Upper lobe of left lung (tissue), 4 donors: ENCODE measurements at regions not wholly inside any gene's neighbourhood (a gene's known extent, or its start where the extent isn't known, plus 50 kb on each side); places are given as distances from the start of the nearest gene placed in this dataset.

Experiments used
- EP300 ChIP-seq, 4 donors: sonication (generic); formaldehyde crosslinking; IDR thresholded peaks; one replicate each; pipeline ENCODE4 v1.5.1; 2017; ENCODE audit warnings: antibody characterized with exemption in 4 of 4, control low read depth in 2 of 4
- POLR2A ChIP-seq, 4 donors: fragments of 450-650 bp; IDR thresholded peaks; one replicate each; pipeline ENCODE4 v1.5.1; 2016 to 2017; ENCODE audit warnings: antibody characterized with exemption in 4 of 4, mild to moderate bottlenecking in 2 of 4
- POLR2AphosphoS5 ChIP-seq, 2 donors: sonication (generic); formaldehyde crosslinking; IDR thresholded peaks; one replicate each; pipeline ENCODE4 v1.5.1; 2017; ENCODE audit warnings: antibody characterized with exemption in 2 of 2
- TF ChIP-seq, protein P1 (sequence below), 6 experiments: fragments of 450-650 bp in 4 of 6; fragments of 200-600 bp in 2 of 6; sonication (generic) in 2 of 6; IDR thresholded peaks; one replicate each; pipeline ENCODE4 v1.5.1; 2016 to 2019; ENCODE audit warnings: antibody characterized with exemption in 6 of 6

DNA sequence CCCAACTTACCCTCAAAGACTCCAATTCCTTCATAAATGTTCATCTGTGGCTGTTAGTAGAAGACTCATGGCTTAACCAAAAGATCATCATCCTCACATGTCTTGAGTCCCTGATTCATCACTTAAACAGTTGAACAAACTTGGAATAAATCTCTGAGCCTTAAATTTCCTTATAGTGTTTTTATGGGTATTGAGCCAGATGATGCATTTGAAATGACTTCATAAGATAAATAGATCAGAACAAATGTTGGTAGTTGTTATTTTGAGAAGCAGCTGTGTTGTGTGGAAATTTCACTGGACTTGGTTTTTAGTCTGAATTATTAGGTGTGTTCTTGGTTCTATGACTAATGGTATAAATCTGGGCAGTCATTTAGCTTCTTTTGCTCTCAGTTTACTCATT, 236.2 kb downstream of the NNT start:
- TF ChIP-seq POLR2A (IDR thresholded peaks at IDR 0.05), result no peak
- TF ChIP-seq, protein P1, sequence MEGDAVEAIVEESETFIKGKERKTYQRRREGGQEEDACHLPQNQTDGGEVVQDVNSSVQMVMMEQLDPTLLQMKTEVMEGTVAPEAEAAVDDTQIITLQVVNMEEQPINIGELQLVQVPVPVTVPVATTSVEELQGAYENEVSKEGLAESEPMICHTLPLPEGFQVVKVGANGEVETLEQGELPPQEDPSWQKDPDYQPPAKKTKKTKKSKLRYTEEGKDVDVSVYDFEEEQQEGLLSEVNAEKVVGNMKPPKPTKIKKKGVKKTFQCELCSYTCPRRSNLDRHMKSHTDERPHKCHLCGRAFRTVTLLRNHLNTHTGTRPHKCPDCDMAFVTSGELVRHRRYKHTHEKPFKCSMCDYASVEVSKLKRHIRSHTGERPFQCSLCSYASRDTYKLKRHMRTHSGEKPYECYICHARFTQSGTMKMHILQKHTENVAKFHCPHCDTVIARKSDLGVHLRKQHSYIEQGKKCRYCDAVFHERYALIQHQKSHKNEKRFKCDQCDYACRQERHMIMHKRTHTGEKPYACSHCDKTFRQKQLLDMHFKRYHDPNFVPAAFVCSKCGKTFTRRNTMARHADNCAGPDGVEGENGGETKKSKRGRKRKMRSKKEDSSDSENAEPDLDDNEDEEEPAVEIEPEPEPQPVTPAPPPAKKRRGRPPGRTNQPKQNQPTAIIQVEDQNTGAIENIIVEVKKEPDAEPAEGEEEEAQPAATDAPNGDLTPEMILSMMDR (IDR thresholded peaks at IDR 0.05), result no peak
- no peak for TF ChIP-seq POLR2AphosphoS5 (IDR thresholded peaks at IDR 0.05)
- TF ChIP-seq EP300 (IDR thresholded peaks at IDR 0.05), result no peak
